GM23338 (cell line): ENCODE measurements at regions not wholly inside any gene's neighbourhood (a gene's known extent, or its start where the extent isn't known, plus 50 kb on each side); places are given as distances from the start of the nearest gene placed in this dataset.

ENCODE experiments used
- ATAC-seq: fragments of 200-7000 bp; cut with Tn5 transposase; 3 replicates; pipeline ENCODE4 v1.9.1; 2020
- DNase-seq: peaks from one replicate; pipeline ENCODE4 v3.0.0-alpha.2; 2015; ENCODE audit warnings: low spot score
- H2AFZ ChIP-seq: fragments of 200-600 bp; sonication (generic); 2 replicates; pipeline ENCODE4 v1.8.0; 2016; ENCODE audit warnings: antibody characterized with exemption, mild to moderate bottlenecking, moderate library complexity
- H3F3A ChIP-seq: fragments of 200-600 bp; sonication (generic); replicated peaks from 2 replicates; pipeline ENCODE4 v1.8.0; 2017; ENCODE audit warnings: antibody characterized with exemption, mixed run types, low read depth
- H3K27ac ChIP-seq: fragments of 200-600 bp; sonication (generic); 2 replicates; pipeline ENCODE4 v1.6.1; 2016; ENCODE audit warnings: low read depth
- H3K27me3 ChIP-seq: fragments of 200-600 bp; sonication (generic); 2 replicates; pipeline ENCODE4 v1.8.0; 2016; ENCODE audit warnings: mild to moderate bottlenecking, mixed run types, moderate library complexity; ENCODE audit not compliant: insufficient read depth
- H3K36me3 ChIP-seq: fragments of 200-600 bp; sonication (generic); 2 replicates; pipeline ENCODE4 v1.8.0; 2016; ENCODE audit warnings: mild to moderate bottlenecking; ENCODE audit not compliant: insufficient read depth
- H3K4me1 ChIP-seq: fragments of 200-600 bp; sonication (generic); 2 replicates; pipeline ENCODE4 v1.8.0; 2016; ENCODE audit warnings: mild to moderate bottlenecking, moderate library complexity; ENCODE audit not compliant: insufficient read depth
- H3K4me2 ChIP-seq: fragments of 200-600 bp; sonication (generic); 2 replicates; pipeline ENCODE4 v1.7.1; 2017; ENCODE audit warnings: mixed run types
- H3K4me3 ChIP-seq: fragments of 200-600 bp; sonication (generic); 2 replicates; pipeline ENCODE4 v1.6.1; 2016; ENCODE audit warnings: mixed run types
- H3K79me2 ChIP-seq: fragments of 200-600 bp; sonication (generic); replicated peaks from 2 replicates; pipeline ENCODE4 v1.8.0; 2017; ENCODE audit warnings: mild to moderate bottlenecking; ENCODE audit not compliant: insufficient read depth
- H3K9me2 ChIP-seq: fragments of 200-600 bp; sonication (generic); 2 replicates; pipeline ENCODE4 v1.8.0; 2017; ENCODE audit not compliant: insufficient read depth
- H4K20me1 ChIP-seq: fragments of 200-600 bp; sonication (generic); replicated peaks from 2 replicates; pipeline ENCODE4 v1.8.0; 2017; ENCODE audit warnings: mild to moderate bottlenecking; ENCODE audit not compliant: insufficient read depth
- H3K27ac Mint-ChIP-seq: 2 replicates; pipeline ENCODE4 v1.8.0; 2020; ENCODE audit warnings: inconsistent platforms, mild to moderate bottlenecking, moderate library complexity, mixed read lengths
- H3K27me3 Mint-ChIP-seq: 3 replicates; pipeline ENCODE4 v1.8.0; 2022; ENCODE audit warnings: low read depth, mild to moderate bottlenecking, moderate library complexity, mixed read lengths, inconsistent platforms; ENCODE audit not compliant: insufficient read depth, poor library complexity
- H3K36me3 Mint-ChIP-seq: 3 replicates; pipeline ENCODE4 v1.8.0; 2021; ENCODE audit warnings: low read depth, mild to moderate bottlenecking, inconsistent platforms, moderate library complexity, mixed read lengths
- H3K4me1 Mint-ChIP-seq: 3 replicates; pipeline ENCODE4 v1.8.0; 2020; ENCODE audit warnings: mild to moderate bottlenecking, inconsistent platforms, mixed read lengths
- H3K4me3 Mint-ChIP-seq: 3 replicates; pipeline ENCODE4 v1.8.0; 2021; ENCODE audit warnings: moderate library complexity, mild to moderate bottlenecking, inconsistent platforms, mixed read lengths
- H3K9me3 Mint-ChIP-seq: 3 replicates; pipeline ENCODE4 v1.8.0; 2020; ENCODE audit warnings: moderate library complexity, mild to moderate bottlenecking, inconsistent platforms, mixed read lengths
- CREB1 ChIP-seq: fragments of 250-450 bp; sonication (Bioruptor Pico); IDR thresholded peaks from 2 replicates; pipeline ENCODE4 v1.5.0; 2020; ENCODE audit warnings: low read depth, mild to moderate bottlenecking, moderate library complexity
- CTCF ChIP-seq, 2 experiments: fragments of 200-600 bp in 1 of 2; sonication (generic) in 1 of 2; conservative IDR thresholded peaks; 2 replicates each; pipeline versions ENCODE4 v1.5.1 to v1.6.1; 2016 to 2017; ENCODE audit warnings: antibody characterized with exemption in 2 of 2, low read depth in 2 of 2, mild to moderate bottlenecking in 2 of 2, moderate library complexity in 1 of 2
- ETS1 ChIP-seq: IDR thresholded peaks from 2 replicates; pipeline ENCODE4 v1.6.1; 2016; ENCODE audit warnings: antibody characterized with exemption
- EZH2 ChIP-seq: fragments of 200-600 bp; sonication (generic); IDR thresholded peaks from one replicate; pipeline ENCODE4 v1.8.0; 2017; ENCODE audit warnings: antibody characterized with exemption, mild to moderate bottlenecking, low read depth; ENCODE audit not compliant: unreplicated experiment
- EZH2phosphoT487 ChIP-seq: fragments of 200-600 bp; sonication (generic); IDR thresholded peaks from one replicate; pipeline ENCODE4 v1.8.1; 2018; ENCODE audit warnings: antibody characterized with exemption; ENCODE audit not compliant: unreplicated experiment
- JUNB ChIP-seq: IDR thresholded peaks from one replicate; pipeline ENCODE4 v1.6.1; 2016; ENCODE audit warnings: antibody characterized with exemption; ENCODE audit not compliant: unreplicated experiment
- NANOG ChIP-seq: IDR thresholded peaks from 2 replicates; pipeline ENCODE4 v1.6.1; 2016; ENCODE audit warnings: antibody characterized with exemption, borderline replicate concordance
- REST ChIP-seq: IDR thresholded peaks from one replicate; pipeline ENCODE4 v1.6.1; 2018; ENCODE audit warnings: antibody characterized with exemption; ENCODE audit not compliant: unreplicated experiment
- ZNF462 ChIP-seq: fragments of 250-450 bp; sonication (Bioruptor Pico); IDR thresholded peaks from 2 replicates; pipeline ENCODE4 v1.5.0; 2020; ENCODE audit warnings: mild to moderate bottlenecking, moderate library complexity

GRCh38 chr5:20559845-20560244, 571.8 kb upstream of the CDH18 start:
- Histone ChIP-seq H3F3A (no peaks in the 10 kb centered on the region), H4K20me1 (no peaks in the 10 kb centered on the region), H3K4me2 (no peak overlapping the region), H3K27ac (no peak overlapping the region), H3K27me3 (no peaks in the 10 kb centered on the region), H3K9me2 (no peaks in the 10 kb centered on the region), H3K4me3 (no peak overlapping the region), H3K4me1 (no peaks in the 10 kb centered on the region), H2AFZ (no peak overlapping the region), H3K36me3 (no peaks in the 10 kb centered on the region), H3K79me2 (no peaks in the 10 kb centered on the region)
- Mint-ChIP-seq H3K27ac (no peak overlapping the region), H3K9me3 (no peaks in the 10 kb centered on the region), H3K27me3 (no peaks in the 10 kb centered on the region), H3K36me3 (no peaks in the 10 kb centered on the region), H3K4me3 (no peak overlapping the region), H3K4me1 (peaks cover 10% of the 10 kb centered on the region; the same call in 2 of the 3 replicates)
- ATAC-seq: no peak
- TF ChIP-seq JUNB: no peak
- no peak for TF ChIP-seq ETS1
- no peak for TF ChIP-seq NANOG
- TF ChIP-seq CREB1 (CRISPR knock-in tag): no peak
- no peak for TF ChIP-seq EZH2phosphoT487
- TF ChIP-seq CTCF (conservative IDR thresholded peaks at IDR 0.05; ENCODE audit: low read depth in 2 of 2): no peak
- TF ChIP-seq EZH2: no peak
- no peak for TF ChIP-seq REST
- no peak for DNase-seq

GRCh38 chr5:20556115-20556763, 568.2 kb upstream of the CDH18 start:
- Histone ChIP-seq H3K4me1 (no peaks in the 10 kb centered on the region), H3K27me3 (no peaks in the 10 kb centered on the region), H3K4me2 (no peak overlapping the region), H3K9me2 (no peaks in the 10 kb centered on the region), H3K79me2 (no peaks in the 10 kb centered on the region), H3F3A (no peaks in the 10 kb centered on the region), H3K27ac (no peak overlapping the region), H2AFZ (0 out of 2 replicates have a peak overlapping the region, but pooled peaks have one; percentile 12), H3K36me3 (no peaks in the 10 kb centered on the region), H3K4me3 (no peak overlapping the region), H4K20me1 (no peaks in the 10 kb centered on the region)
- no peaks in the 10 kb centered on the region for H3K9me3 Mint-ChIP-seq
- H3K36me3 Mint-ChIP-seq: no peaks in the 10 kb centered on the region
- H3K4me3 Mint-ChIP-seq: no peak overlapping the region
- H3K27ac Mint-ChIP-seq: no peak overlapping the region
- H3K27me3 Mint-ChIP-seq: no peaks in the 10 kb centered on the region
- peak; percentile 26; the same call in 2 of the 3 replicates for ATAC-seq
- peaks cover 10% of the 10 kb centered on the region; the same call in 2 of the 3 replicates for H3K4me1 Mint-ChIP-seq
- peak; percentile 1 for DNase-seq
- TF ChIP-seq ZNF462 (CRISPR knock-in tag) (no peak), EZH2 (no peak)
